Karpas-422 (cell line): ENCODE measurements at regions not wholly inside any gene's neighbourhood (a gene's known extent, or its start where the extent isn't known, plus 50 kb on each side); places are given as distances from the start of the nearest gene placed in this dataset.
"Not testable (repeated sequence)": the region's sequence is repeated elsewhere in the genome, so short reads cannot be mapped to it uniquely, and the experiment has no call there.

ENCODE experiments used
- DNase-seq: peaks from one replicate; pipeline ENCODE4 v3.0.0-alpha.2; 2015
- H2AFZ ChIP-seq: fragments of 200-600 bp; sonication (generic); 2 replicates; pipeline ENCODE4 v1.6.1; 2014; ENCODE audit warnings: antibody characterized with exemption, low read length, mixed read lengths
- H3K27ac ChIP-seq: fragments of 200-600 bp; sonication (generic); 2 replicates; pipeline ENCODE4 v1.5.1; 2014; ENCODE audit warnings: mild to moderate bottlenecking, low read length, moderate library complexity
- H3K27me3 ChIP-seq: fragments of 200-600 bp; sonication (generic); 2 replicates; pipeline ENCODE4 v1.6.1; 2014; ENCODE audit warnings: low read length, mixed read lengths
- H3K36me3 ChIP-seq: fragments of 200-600 bp; sonication (generic); 2 replicates; pipeline ENCODE4 v1.6.1; 2014; ENCODE audit warnings: low read length, mixed read lengths; ENCODE audit not compliant: insufficient read depth
- H3K4me1 ChIP-seq: fragments of 200-600 bp; sonication (generic); 2 replicates; pipeline ENCODE4 v1.6.1; 2014; ENCODE audit warnings: mild to moderate bottlenecking, low read length, mixed read lengths
- H3K4me2 ChIP-seq: fragments of 200-600 bp; sonication (generic); 2 replicates; pipeline ENCODE4 v1.6.1; 2014; ENCODE audit warnings: low read length, low read depth, mild to moderate bottlenecking; ENCODE audit not compliant: poor library complexity, severe bottlenecking
- H3K4me3 ChIP-seq: fragments of 200-600 bp; sonication (generic); 2 replicates; pipeline ENCODE4 v1.5.1; 2014; ENCODE audit warnings: mild to moderate bottlenecking, antibody characterized with exemption, low read length, mixed read lengths
- H3K79me2 ChIP-seq: fragments of 200-600 bp; sonication (generic); 2 replicates; pipeline ENCODE4 v1.6.1; 2014; ENCODE audit warnings: mild to moderate bottlenecking, low read length, mixed read lengths
- H3K9ac ChIP-seq: fragments of 200-600 bp; sonication (generic); 2 replicates; pipeline ENCODE4 v1.6.0; 2014; ENCODE audit warnings: low read length
- H3K9me2 ChIP-seq: fragments of 200-600 bp; sonication (generic), shearing (Covaris generic); replicated peaks from 2 replicates; pipeline ENCODE4 v1.6.0; 2014; ENCODE audit warnings: mild to moderate bottlenecking, low read length, moderate library complexity; ENCODE audit not compliant: insufficient read depth
- H3K9me3 ChIP-seq: fragments of 300-700, 200-600 bp; sonication (generic); 2 replicates; pipeline ENCODE4 v1.6.1; 2014; ENCODE audit warnings: low read length, mixed read lengths
- H4K20me1 ChIP-seq: fragments of 200-600 bp; sonication (generic); 2 replicates; pipeline ENCODE4 v1.6.1; 2014; ENCODE audit warnings: mild to moderate bottlenecking, antibody characterized with exemption, low read length, low read depth; ENCODE audit not compliant: insufficient read depth

- no peak overlapping the region for H3K27ac ChIP-seq
- H3K27me3 ChIP-seq, result no peaks in the 10 kb centered on the region
- no peaks in the 10 kb centered on the region for H3K79me2 ChIP-seq
- no peak for DNase-seq
- H3K9ac ChIP-seq, result no peak overlapping the region
- no peaks in the 10 kb centered on the region for H3K4me1 ChIP-seq
- no peak overlapping the region for H3K4me3 ChIP-seq
- no peaks in the 10 kb centered on the region for H3K9me2 ChIP-seq
- no peaks in the 10 kb centered on the region for H3K9me3 ChIP-seq
- no peak overlapping the region for H2AFZ ChIP-seq
- H3K36me3 ChIP-seq, result no peaks in the 10 kb centered on the region
- H3K4me2 ChIP-seq, result no peak overlapping the region
- no peaks in the 10 kb centered on the region for H4K20me1 ChIP-seq
Observed at GRCh38 chr4:170682558-170683294, 593.0 kb upstream of the AADAT start.

GRCh38 chr4:170682087-170682486 is 592.3 kb upstream of the AADAT start:
- not testable (repeated sequence) for H3K9me2 ChIP-seq, H3K9me3 ChIP-seq, H3K27ac ChIP-seq, H3K9ac ChIP-seq, H3K4me2 ChIP-seq, H3K79me2 ChIP-seq, H3K4me3 ChIP-seq, H3K36me3 ChIP-seq, H2AFZ ChIP-seq, H3K27me3 ChIP-seq, DNase-seq, H4K20me1 ChIP-seq, H3K4me1 ChIP-seq

- Histone ChIP-seq H3K27me3 (no peaks in the 10 kb centered on the region), H3K4me2 (no peak overlapping the region), H3K9ac (no peak overlapping the region), H3K4me3 (no peak overlapping the region), H3K27ac (no peak overlapping the region), H3K9me3 (no peaks in the 10 kb centered on the region), H4K20me1 (no peaks in the 10 kb centered on the region), H3K4me1 (no peaks in the 10 kb centered on the region), H2AFZ (no peak overlapping the region), H3K9me2 (no peaks in the 10 kb centered on the region), H3K36me3 (no peaks in the 10 kb centered on the region), H3K79me2 (no peaks in the 10 kb centered on the region)
- no peak for DNase-seq
Observed at GRCh38 chr4:170675568-170676262, 586.0 kb upstream of the AADAT start.

GRCh38 chr4:170674176-170674575 is 584.4 kb upstream of the AADAT start:
- Histone ChIP-seq H3K27me3 (no peaks in the 10 kb centered on the region), H4K20me1 (no peaks in the 10 kb centered on the region), H3K4me1 (no peaks in the 10 kb centered on the region), H3K27ac (no peak overlapping the region), H3K4me2 (no peak overlapping the region), H3K36me3 (no peaks in the 10 kb centered on the region), H2AFZ (no peak overlapping the region), H3K4me3 (no peak overlapping the region), H3K9me2 (no peaks in the 10 kb centered on the region), H3K9me3 (no peaks in the 10 kb centered on the region), H3K79me2 (no peaks in the 10 kb centered on the region), H3K9ac (no peak overlapping the region)
- no peak for DNase-seq

GRCh38 chr4:170672381-170672965 is 582.7 kb upstream of the AADAT start:
- H3K79me2 ChIP-seq, result no peaks in the 10 kb centered on the region
- DNase-seq, result no peak
- H3K9me3 ChIP-seq, result no peaks in the 10 kb centered on the region
- H3K9ac ChIP-seq, result no peak overlapping the region
- no peaks in the 10 kb centered on the region for H3K9me2 ChIP-seq
- no peaks in the 10 kb centered on the region for H3K36me3 ChIP-seq
- H4K20me1 ChIP-seq, result no peaks in the 10 kb centered on the region
- H3K4me2 ChIP-seq, result no peak overlapping the region
- H3K4me3 ChIP-seq, result no peak overlapping the region
- no peaks in the 10 kb centered on the region for H3K4me1 ChIP-seq
- H2AFZ ChIP-seq, result no peak overlapping the region
- H3K27ac ChIP-seq, result no peak overlapping the region
- no peaks in the 10 kb centered on the region for H3K27me3 ChIP-seq

GRCh38 chr4:170671171-170671570 is 581.4 kb upstream of the AADAT start:
- Histone ChIP-seq H3K4me1 (no peaks in the 10 kb centered on the region), H3K9me2 (no peaks in the 10 kb centered on the region), H3K36me3 (no peaks in the 10 kb centered on the region), H3K4me3 (no peak overlapping the region), H2AFZ (no peak overlapping the region), H3K79me2 (no peaks in the 10 kb centered on the region), H3K27me3 (no peaks in the 10 kb centered on the region), H3K4me2 (no peak overlapping the region), H4K20me1 (no peaks in the 10 kb centered on the region), H3K9ac (no peak overlapping the region), H3K9me3 (no peaks in the 10 kb centered on the region), H3K27ac (no peak overlapping the region)
- DNase-seq, result no peak

- Histone ChIP-seq H3K27ac (no peak overlapping the region), H4K20me1 (no peaks in the 10 kb centered on the region), H3K4me1 (no peaks in the 10 kb centered on the region), H3K4me2 (no peak overlapping the region), H3K4me3 (no peak overlapping the region), H3K36me3 (no peaks in the 10 kb centered on the region), H3K79me2 (no peaks in the 10 kb centered on the region), H3K9me3 (no peaks in the 10 kb centered on the region), H2AFZ (no peak overlapping the region), H3K9ac (no peak overlapping the region), H3K9me2 (no peaks in the 10 kb centered on the region), H3K27me3 (no peaks in the 10 kb centered on the region)
- DNase-seq, result no peak
Observed at GRCh38 chr4:170667814-170668213, 578.1 kb upstream of the AADAT start.

- Histone ChIP-seq H3K27ac (no peak overlapping the region), H3K4me1 (no peaks in the 10 kb centered on the region), H3K79me2 (no peaks in the 10 kb centered on the region), H4K20me1 (no peaks in the 10 kb centered on the region), H3K9me2 (no peaks in the 10 kb centered on the region), H3K9ac (no peak overlapping the region), H3K36me3 (no peaks in the 10 kb centered on the region), H2AFZ (no peak overlapping the region), H3K4me3 (no peak overlapping the region), H3K9me3 (no peaks in the 10 kb centered on the region), H3K4me2 (no peak overlapping the region), H3K27me3 (no peaks in the 10 kb centered on the region)
- DNase-seq, result no peak
Observed at GRCh38 chr4:170666909-170667308, 577.2 kb upstream of the AADAT start.
